Neural cell (in vitro differentiated cells): ENCODE measurements at regions not wholly inside any gene's neighbourhood (a gene's known extent, or its start where the extent isn't known, plus 50 kb on each side); places are given as distances from the start of the nearest gene placed in this dataset.

ENCODE experiments used
- CTCF ChIP-seq: fragments of 450-650 bp; IDR thresholded peaks from 2 replicates; pipeline ENCODE4 v1.5.1; 2014; ENCODE audit warnings: antibody characterized with exemption, mild to moderate bottlenecking, moderate library complexity; ENCODE audit not compliant: poor library complexity, severe bottlenecking
- EP300 ChIP-seq: fragments of 450-650 bp; conservative IDR thresholded peaks from 2 replicates; pipeline ENCODE4 v1.6.1; 2014; ENCODE audit warnings: antibody characterized with exemption, mild to moderate bottlenecking, moderate library complexity; ENCODE audit not compliant: poor library complexity, severe bottlenecking
- EZH2 ChIP-seq: fragments of 200-600, 300-800 bp; shearing (Covaris generic), sonication (generic); IDR thresholded peaks from 2 replicates; pipeline ENCODE4 v1.6.1; 2014; ENCODE audit warnings: antibody characterized with exemption, low read length, borderline replicate concordance, mild to moderate bottlenecking; ENCODE audit not compliant: insufficient read depth, poor library complexity, severe bottlenecking
- MXI1 ChIP-seq: fragments of 450-650 bp; conservative IDR thresholded peaks from 2 replicates; pipeline ENCODE4 v1.6.1; 2014; ENCODE audit warnings: antibody characterized with exemption, mild to moderate bottlenecking; ENCODE audit not compliant: poor library complexity, severe bottlenecking
- POLR2AphosphoS5 ChIP-seq: IDR thresholded peaks from 2 replicates; pipeline ENCODE4 v1.6.1; 2012
- RAD21 ChIP-seq: fragments of 450-650 bp; conservative IDR thresholded peaks from 2 replicates; pipeline ENCODE4 v1.6.1; 2014; ENCODE audit warnings: antibody characterized with exemption, mild to moderate bottlenecking, moderate library complexity
- REST ChIP-seq: IDR thresholded peaks from 2 replicates; pipeline ENCODE4 v1.6.1; 2012; ENCODE audit warnings: borderline replicate concordance
- SMC3 ChIP-seq: fragments of 450-650 bp; conservative IDR thresholded peaks from 2 replicates; pipeline ENCODE4 v1.6.1; 2014; ENCODE audit warnings: antibody characterized with exemption, mild to moderate bottlenecking, moderate library complexity; ENCODE audit not compliant: poor library complexity
- TAF1 ChIP-seq: IDR thresholded peaks from 2 replicates; pipeline ENCODE4 v1.6.1; 2012; ENCODE audit warnings: low read depth

GRCh38 chr4:32400870-32401269, 1680.7 kb downstream of the PCDH7 start:
- TF ChIP-seq CTCF (no peak), POLR2AphosphoS5 (no peak), EP300 (no peak), MXI1 (no peak), REST (no peak), EZH2 (no peak), SMC3 (no peak), TAF1 (no peak), RAD21 (no peak)
